Prostate gland (tissue), 2 donors: ENCODE measurements at regions not wholly inside any gene's neighbourhood (a gene's known extent, or its start where the extent isn't known, plus 50 kb on each side); places are given as distances from the start of the nearest gene placed in this dataset.

Source experiments
- CTCF ChIP-seq, 4 experiments: fragments of 200-600 bp in 2 of 4; fragments of 450-650 bp in 2 of 4; sonication (generic) in 2 of 4; IDR thresholded peaks; 1 replicate in 3 of 4; 2 replicates in 1 of 4; pipeline ENCODE4 v1.5.1; 2016 to 2019; ENCODE audit warnings: antibody characterized with exemption in 4 of 4, mild to moderate bottlenecking in 2 of 4, moderate library complexity in 2 of 4
- POLR2A ChIP-seq: fragments of 450-650 bp; IDR thresholded peaks from one replicate; pipeline ENCODE4 v1.6.1; 2016; ENCODE audit warnings: antibody characterized with exemption, mild to moderate bottlenecking

- TF ChIP-seq CTCF (IDR thresholded peaks at IDR 0.05) (no peak), POLR2A (no peak)
These were observed 255.8 kb upstream of the ZFP42 start for GRCh38 chr4:187739771-187740170.
